SK-N-SH (cell line): ENCODE measurements at regions not wholly inside any gene's neighbourhood (a gene's known extent, or its start where the extent isn't known, plus 50 kb on each side); places are given as distances from the start of the nearest gene placed in this dataset.

Experiments
- CTCF ChIA-PET: fragments of 300-600, 350-600 bp; formaldehyde crosslinking; extraction: SDS; loops from one replicate; lab custom pipeline; 2021; lab: Yijun Ruan, JAX
- POLR2A ChIA-PET: fragments of 350-600 bp; sonication (Branson Sonifier 250); formaldehyde crosslinking; extraction: SDS; loops from one replicate; lab custom pipeline; 2020; ENCODE audit warnings: antibody characterized with exemption, inconsistent platforms; lab: Yijun Ruan, JAX
- DNase-seq: peaks from one replicate; pipeline ENCODE4 v3.0.0; 2012
- H2AFZ ChIP-seq: fragments of 200-600 bp; sonication (generic); 2 replicates; pipeline ENCODE4 v1.8.1; 2016; ENCODE audit warnings: antibody characterized with exemption, mild to moderate bottlenecking, low read depth
- H3F3A ChIP-seq: fragments of 200-600 bp; sonication (generic); replicated peaks from 2 replicates; pipeline ENCODE3; 2016; ENCODE audit warnings: antibody characterized with exemption, mild to moderate bottlenecking; ENCODE audit not compliant: insufficient read depth
- H3K27ac ChIP-seq, 2 experiments: fragments of 200-500 bp in 1 of 2; fragments of 200-600 bp in 1 of 2; sonication (Bioruptor generic) in 1 of 2; sonication (generic), shearing (Covaris generic) in 1 of 2; 2 replicates each; pipeline versions ENCODE4 v1.5.1 to v1.6.1; 2014 to 2016; ENCODE audit warnings: low read depth in 2 of 2, inconsistent platforms in 1 of 2, low read length in 1 of 2, mild to moderate bottlenecking in 1 of 2, mixed read lengths in 1 of 2
- H3K27me3 ChIP-seq: fragments of 200-600 bp; sonication (generic), shearing (Covaris generic); 2 replicates; pipeline ENCODE4 v1.6.1; 2016; ENCODE audit warnings: mixed run types; ENCODE audit not compliant: insufficient read depth
- H3K36me3 ChIP-seq, 2 experiments: fragments of 200-500 bp in 1 of 2; fragments of 200-600 bp in 1 of 2; sonication (Bioruptor generic) in 1 of 2; sonication (generic) in 1 of 2; replicated peaks in 1 of 2; 2 replicates each; pipeline versions ENCODE3 to v1.5.1; 2014 to 2016; ENCODE audit warnings: low read length in 1 of 2, mild to moderate bottlenecking in 1 of 2; ENCODE audit not compliant: insufficient read depth in 2 of 2, control insufficient read depth in 1 of 2
- H3K4me1 ChIP-seq, 2 experiments: fragments of 200-500 bp in 1 of 2; fragments of 200-600 bp in 1 of 2; sonication (Bioruptor generic) in 1 of 2; sonication (generic), shearing (Covaris generic) in 1 of 2; 2 replicates each; pipeline versions ENCODE4 v1.5.1 to v1.6.1; 2014 to 2016; ENCODE audit warnings: low read depth in 1 of 2, low read length in 1 of 2, mixed run types in 1 of 2; ENCODE audit not compliant: insufficient read depth in 2 of 2, control insufficient read depth in 1 of 2
- H3K4me2 ChIP-seq: fragments of 200-600 bp; sonication (generic), shearing (Covaris generic); 2 replicates; pipeline ENCODE4 v1.6.1; 2017; ENCODE audit warnings: mixed run types
- H3K4me3 ChIP-seq, 2 experiments: fragments of 200-500 bp in 1 of 2; fragments of 200-600 bp in 1 of 2; sonication (Bioruptor generic) in 1 of 2; sonication (generic), shearing (Covaris generic) in 1 of 2; 2 replicates each; pipeline versions ENCODE4 v1.5.1 to v1.8.1; 2014 to 2016; ENCODE audit warnings: low read depth in 2 of 2, inconsistent platforms in 1 of 2, low read length in 1 of 2, mild to moderate bottlenecking in 1 of 2, mixed read lengths in 1 of 2, moderate library complexity in 1 of 2
- H3K79me2 ChIP-seq: fragments of 200-600 bp; sonication (generic); 2 replicates; pipeline ENCODE4 v1.8.1; 2017; ENCODE audit warnings: mild to moderate bottlenecking; ENCODE audit not compliant: insufficient read depth
- H3K9ac ChIP-seq: fragments of 200-600 bp; sonication (generic); 2 replicates; pipeline ENCODE4 v1.6.1; 2017; ENCODE audit warnings: mixed run types
- H3K9me2 ChIP-seq: fragments of 200-600 bp; sonication (generic); 2 replicates; pipeline ENCODE4 v1.6.1; 2017; ENCODE audit warnings: mixed run types
- H3K9me3 ChIP-seq: fragments of 200-600 bp; sonication (generic); 2 replicates; pipeline ENCODE4 v1.6.1; 2017; ENCODE audit warnings: mixed run types, mild to moderate bottlenecking, moderate library complexity
- H4K20me1 ChIP-seq: fragments of 200-600 bp; sonication (generic); 2 replicates; pipeline ENCODE4 v1.6.1; 2017; ENCODE audit warnings: mild to moderate bottlenecking, mixed run types; ENCODE audit not compliant: insufficient read depth
- ELF1 ChIP-seq: IDR thresholded peaks from 2 replicates; pipeline ENCODE4 v1.4.0; 2012
- EP300 ChIP-seq, 2 experiments: IDR thresholded peaks; 2 replicates each; pipeline versions ENCODE4 v1.4.0 to v1.6.1; 2012; ENCODE audit warnings: borderline replicate concordance in 1 of 2, low read depth in 1 of 2, low read length in 1 of 2
- FOSL2 ChIP-seq: IDR thresholded peaks from 2 replicates; pipeline ENCODE4 v1.4.0; 2012; ENCODE audit warnings: low read depth, mild to moderate bottlenecking, moderate library complexity, borderline replicate concordance
- FOXJ3 ChIP-seq: sonication (generic); formaldehyde crosslinking; IDR thresholded peaks from 2 replicates; pipeline ENCODE4 v1.5.1; 2020; ENCODE audit warnings: mild to moderate bottlenecking, missing genetic modification reagents
- FOXM1 ChIP-seq: IDR thresholded peaks from 2 replicates; pipeline ENCODE4 v1.4.0; 2012; ENCODE audit warnings: low read depth, mild to moderate bottlenecking
- MXI1 ChIP-seq: IDR thresholded peaks from 2 replicates; pipeline ENCODE4 v1.6.1; 2012; ENCODE audit warnings: mild to moderate bottlenecking, low read depth, low read length, improper control_type of control experiment
- RAD21 ChIP-seq: IDR thresholded peaks from 2 replicates; pipeline ENCODE4 v1.6.1; 2012; ENCODE audit warnings: mild to moderate bottlenecking, low read length
- RXRA ChIP-seq: IDR thresholded peaks from 2 replicates; pipeline ENCODE4 v1.4.0; 2012; ENCODE audit warnings: low read depth, mild to moderate bottlenecking, borderline replicate concordance
- SIN3A ChIP-seq: IDR thresholded peaks from 2 replicates; pipeline ENCODE4 v1.6.1; 2012; ENCODE audit warnings: low read depth, mild to moderate bottlenecking, low read length, moderate library complexity, borderline replicate concordance
- TCF12 ChIP-seq: IDR thresholded peaks from 2 replicates; pipeline ENCODE4 v1.4.0; 2012
- whole genome bisulfite sequencing: methylation state at CpG from one replicate; pipeline ENCODE4 v1.1.6; 2017; ENCODE audit warnings: low lambda C conversion rate; 5-methylcytosine and 5-hydroxymethylcytosine counted together
- TF ChIP-seq, protein P1 (sequence below): IDR thresholded peaks from 2 replicates; pipeline ENCODE4 v1.4.0; 2012; ENCODE audit warnings: low read depth, borderline replicate concordance
- TF ChIP-seq, protein P2 (sequence below): IDR thresholded peaks from 2 replicates; pipeline ENCODE4 v1.6.1; 2012; ENCODE audit warnings: mild to moderate bottlenecking, low read depth, low read length, moderate library complexity
- TF ChIP-seq, protein P3 (sequence below): IDR thresholded peaks from 2 replicates; pipeline ENCODE4 v1.4.0; 2012; ENCODE audit warnings: low read depth
- TF ChIP-seq, protein P4 (sequence below): fragments of 150-350 bp; IDR thresholded peaks from 2 replicates; pipeline ENCODE4 v1.6.1; 2016; ENCODE audit warnings: mild to moderate bottlenecking, low read depth, low read length

DNA sequence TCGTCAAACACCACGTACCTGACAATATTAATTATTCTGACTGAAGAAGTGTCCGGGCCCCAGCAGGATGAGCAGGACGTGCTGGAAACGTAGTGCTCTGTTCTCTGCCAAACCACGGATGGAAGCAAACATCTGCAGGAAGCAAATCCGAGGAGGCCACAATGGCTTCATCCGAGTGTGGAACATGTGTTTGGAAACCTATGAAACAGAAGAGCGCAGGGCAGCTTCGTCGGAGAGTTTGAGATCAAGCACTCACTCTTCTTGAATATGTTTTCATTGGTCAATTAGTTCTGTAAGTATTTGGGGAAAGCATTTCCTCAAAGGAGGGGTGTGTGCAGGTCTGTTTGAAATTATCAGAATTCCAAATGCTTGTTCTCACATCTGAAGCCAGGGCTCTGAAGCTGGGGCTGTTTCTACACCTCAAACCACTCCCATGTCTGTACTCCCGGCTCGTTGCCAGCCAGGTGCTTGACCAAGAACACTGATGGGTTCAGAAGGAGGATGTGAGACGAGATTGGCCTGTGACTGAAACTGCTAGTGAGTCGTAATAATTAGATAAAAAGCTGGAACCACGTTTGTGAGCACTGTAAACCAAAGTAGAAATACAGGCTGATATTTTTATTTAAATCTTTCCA, 356.6 kb upstream of the SALL3 start (continued):
- TF ChIP-seq, protein P1, sequence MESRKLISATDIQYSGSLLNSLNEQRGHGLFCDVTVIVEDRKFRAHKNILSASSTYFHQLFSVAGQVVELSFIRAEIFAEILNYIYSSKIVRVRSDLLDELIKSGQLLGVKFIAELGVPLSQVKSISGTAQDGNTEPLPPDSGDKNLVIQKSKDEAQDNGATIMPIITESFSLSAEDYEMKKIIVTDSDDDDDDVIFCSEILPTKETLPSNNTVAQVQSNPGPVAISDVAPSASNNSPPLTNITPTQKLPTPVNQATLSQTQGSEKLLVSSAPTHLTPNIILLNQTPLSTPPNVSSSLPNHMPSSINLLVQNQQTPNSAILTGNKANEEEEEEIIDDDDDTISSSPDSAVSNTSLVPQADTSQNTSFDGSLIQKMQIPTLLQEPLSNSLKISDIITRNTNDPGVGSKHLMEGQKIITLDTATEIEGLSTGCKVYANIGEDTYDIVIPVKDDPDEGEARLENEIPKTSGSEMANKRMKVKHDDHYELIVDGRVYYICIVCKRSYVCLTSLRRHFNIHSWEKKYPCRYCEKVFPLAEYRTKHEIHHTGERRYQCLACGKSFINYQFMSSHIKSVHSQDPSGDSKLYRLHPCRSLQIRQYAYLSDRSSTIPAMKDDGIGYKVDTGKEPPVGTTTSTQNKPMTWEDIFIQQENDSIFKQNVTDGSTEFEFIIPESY: no peak
- TF ChIP-seq, all 33 proteins: peak for 0

DNA sequence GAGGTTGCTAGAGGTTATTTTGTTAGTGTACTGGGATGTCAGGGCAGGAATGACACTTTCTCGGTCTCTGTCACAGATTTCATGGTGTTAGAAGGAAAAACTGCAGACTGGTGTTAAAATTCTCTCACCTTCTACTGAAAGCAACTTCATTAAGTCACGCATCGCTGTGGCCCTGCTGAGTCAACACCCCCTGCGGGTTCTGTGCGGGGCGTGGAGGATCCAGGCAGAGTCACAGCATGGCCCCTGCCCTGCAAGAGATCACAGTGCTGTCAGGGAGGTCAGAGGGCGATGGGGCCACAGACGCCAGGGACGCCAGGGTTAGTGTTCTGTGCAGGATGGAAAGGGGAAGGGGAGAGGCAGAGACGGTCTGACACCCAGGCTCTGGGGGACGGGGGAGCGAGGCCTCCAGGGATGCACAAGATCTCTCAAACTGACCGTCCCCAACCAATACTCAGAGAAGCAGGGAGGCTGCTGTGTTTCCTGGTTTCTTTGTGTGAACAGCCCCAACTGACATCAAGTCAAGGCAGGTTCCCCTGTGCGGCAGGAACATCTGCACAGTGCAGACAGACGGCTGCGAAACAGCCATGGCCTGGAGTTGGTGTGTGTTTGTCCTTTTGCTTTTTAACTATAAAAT, 354.9 kb upstream of the SALL3 start:
- no peak for DNase-seq
- H3K36me3 ChIP-seq: no peaks in the 10 kb centered on the region
- H3K9me3 ChIP-seq: no peaks in the 10 kb centered on the region
- H3K4me1 ChIP-seq: no peaks in the 10 kb centered on the region
- H3K27me3 ChIP-seq: no peaks in the 10 kb centered on the region; the same call in 1 of the 2 replicates
- H3K79me2 ChIP-seq: no peaks in the 10 kb centered on the region
- ChIA-PET POLR2A (no interaction called here), CTCF (no interaction called here)
- no peaks in the 10 kb centered on the region for H3F3A ChIP-seq
- WGBS: 6% methylated on average over 15 of the region's 16 CpGs
- no peak overlapping the region for H3K9ac ChIP-seq
- H3K4me3 ChIP-seq: no peak overlapping the region
- TF ChIP-seq, protein P2, sequence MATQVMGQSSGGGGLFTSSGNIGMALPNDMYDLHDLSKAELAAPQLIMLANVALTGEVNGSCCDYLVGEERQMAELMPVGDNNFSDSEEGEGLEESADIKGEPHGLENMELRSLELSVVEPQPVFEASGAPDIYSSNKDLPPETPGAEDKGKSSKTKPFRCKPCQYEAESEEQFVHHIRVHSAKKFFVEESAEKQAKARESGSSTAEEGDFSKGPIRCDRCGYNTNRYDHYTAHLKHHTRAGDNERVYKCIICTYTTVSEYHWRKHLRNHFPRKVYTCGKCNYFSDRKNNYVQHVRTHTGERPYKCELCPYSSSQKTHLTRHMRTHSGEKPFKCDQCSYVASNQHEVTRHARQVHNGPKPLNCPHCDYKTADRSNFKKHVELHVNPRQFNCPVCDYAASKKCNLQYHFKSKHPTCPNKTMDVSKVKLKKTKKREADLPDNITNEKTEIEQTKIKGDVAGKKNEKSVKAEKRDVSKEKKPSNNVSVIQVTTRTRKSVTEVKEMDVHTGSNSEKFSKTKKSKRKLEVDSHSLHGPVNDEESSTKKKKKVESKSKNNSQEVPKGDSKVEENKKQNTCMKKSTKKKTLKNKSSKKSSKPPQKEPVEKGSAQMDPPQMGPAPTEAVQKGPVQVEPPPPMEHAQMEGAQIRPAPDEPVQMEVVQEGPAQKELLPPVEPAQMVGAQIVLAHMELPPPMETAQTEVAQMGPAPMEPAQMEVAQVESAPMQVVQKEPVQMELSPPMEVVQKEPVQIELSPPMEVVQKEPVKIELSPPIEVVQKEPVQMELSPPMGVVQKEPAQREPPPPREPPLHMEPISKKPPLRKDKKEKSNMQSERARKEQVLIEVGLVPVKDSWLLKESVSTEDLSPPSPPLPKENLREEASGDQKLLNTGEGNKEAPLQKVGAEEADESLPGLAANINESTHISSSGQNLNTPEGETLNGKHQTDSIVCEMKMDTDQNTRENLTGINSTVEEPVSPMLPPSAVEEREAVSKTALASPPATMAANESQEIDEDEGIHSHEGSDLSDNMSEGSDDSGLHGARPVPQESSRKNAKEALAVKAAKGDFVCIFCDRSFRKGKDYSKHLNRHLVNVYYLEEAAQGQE: no peak
- TF ChIP-seq SIN3A (no peak), TCF12 (no peak), FOXJ3 (CRISPR knock-in tag) (no peak), FOXM1 (no peak), ELF1 (no peak), RXRA (no peak), MXI1 (no peak), FOSL2 (no peak), EP300 (IDR thresholded peaks at IDR 0.05; ENCODE audit: borderline replicate concordance in 1 of 2, low read depth in 1 of 2, low read length in 1 of 2) (no peak), RAD21 (no peak)
- TF ChIP-seq, protein P3, sequence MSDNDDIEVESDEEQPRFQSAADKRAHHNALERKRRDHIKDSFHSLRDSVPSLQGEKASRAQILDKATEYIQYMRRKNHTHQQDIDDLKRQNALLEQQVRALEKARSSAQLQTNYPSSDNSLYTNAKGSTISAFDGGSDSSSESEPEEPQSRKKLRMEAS: no peak
- TF ChIP-seq, protein P4, sequence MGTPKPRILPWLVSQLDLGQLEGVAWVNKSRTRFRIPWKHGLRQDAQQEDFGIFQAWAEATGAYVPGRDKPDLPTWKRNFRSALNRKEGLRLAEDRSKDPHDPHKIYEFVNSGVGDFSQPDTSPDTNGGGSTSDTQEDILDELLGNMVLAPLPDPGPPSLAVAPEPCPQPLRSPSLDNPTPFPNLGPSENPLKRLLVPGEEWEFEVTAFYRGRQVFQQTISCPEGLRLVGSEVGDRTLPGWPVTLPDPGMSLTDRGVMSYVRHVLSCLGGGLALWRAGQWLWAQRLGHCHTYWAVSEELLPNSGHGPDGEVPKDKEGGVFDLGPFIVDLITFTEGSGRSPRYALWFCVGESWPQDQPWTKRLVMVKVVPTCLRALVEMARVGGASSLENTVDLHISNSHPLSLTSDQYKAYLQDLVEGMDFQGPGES: no peak
- H2AFZ ChIP-seq: no peak overlapping the region
- H3K27ac ChIP-seq: no peak overlapping the region
- no peak overlapping the region for H3K4me2 ChIP-seq
- no peaks in the 10 kb centered on the region for H4K20me1 ChIP-seq
- no peaks in the 10 kb centered on the region for H3K9me2 ChIP-seq
